ENCODE measurements at regions not wholly inside any gene's neighbourhood (a gene's known extent, or its start where the extent isn't known, plus 50 kb on each side); places are given as distances from the start of the nearest gene placed in this dataset.
"Not testable (repeated sequence)": the region's sequence is repeated elsewhere in the genome, so short reads cannot be mapped to it uniquely, and the experiment has no call there.

GRCh38 chr14:25440382-25440781, 390.4 kb upstream of the STXBP6 start:
- not testable (repeated sequence) for TF ChIP-seq CTCF, POLR2A (IDR thresholded peaks at IDR 0.05)

Data from thyroid gland (tissue), 4 donors.